ENCODE measurements at regions not wholly inside any gene's neighbourhood (a gene's known extent, or its start where the extent isn't known, plus 50 kb on each side); places are given as distances from the start of the nearest gene placed in this dataset.

GRCh38 chr18:24947521-24948305 lies 404.3 kb downstream of the ZNF521 start:
- Histone ChIP-seq H2AFZ (ENCODE audit: low read length) (no peak overlapping the region), H4K20me1 (ENCODE audit: insufficient read depth, low read length) (no peaks in the 10 kb centered on the region), H3K27ac (ENCODE audit: low read depth, low read length, poor library complexity, severe bottlenecking) (no peak overlapping the region), H3K4me3 (ENCODE audit: low read depth, low read length, poor library complexity, severe bottlenecking) (no peak overlapping the region), H3K79me2 (ENCODE audit: insufficient read depth, low read depth, low read length) (no peaks in the 10 kb centered on the region), H3K4me1 (ENCODE audit: insufficient read depth, low read length, poor library complexity, severe bottlenecking) (no peaks in the 10 kb centered on the region), H3K36me3 (ENCODE audit: insufficient read depth, low read length) (no peaks in the 10 kb centered on the region), H3K9me2 (ENCODE audit: insufficient read depth, low read length) (no peaks in the 10 kb centered on the region), H3K4me2 (ENCODE audit: low read length) (no peak overlapping the region), H3K9me3 (ENCODE audit: low read length) (no peaks in the 10 kb centered on the region)
- no TSS peak for BruUV-seq (replicated peaks)
- POLR2A ChIA-PET = no interaction called here
- intact Hi-C loops (cut with micrococcal nuclease; ENCODE audit: unreplicated experiment) = no loop called here
- DNase-seq (ENCODE audit: low spot score) = no peak
- CTCF ChIA-PET (ENCODE audit: unreplicated experiment) = no interaction called here
- TF ChIP-seq EZH2phosphoT487 (IDR thresholded peaks at IDR 0.05; ENCODE audit: borderline replicate concordance, low read depth, low read length) = no peak
- TF ChIP-seq, protein P1, sequence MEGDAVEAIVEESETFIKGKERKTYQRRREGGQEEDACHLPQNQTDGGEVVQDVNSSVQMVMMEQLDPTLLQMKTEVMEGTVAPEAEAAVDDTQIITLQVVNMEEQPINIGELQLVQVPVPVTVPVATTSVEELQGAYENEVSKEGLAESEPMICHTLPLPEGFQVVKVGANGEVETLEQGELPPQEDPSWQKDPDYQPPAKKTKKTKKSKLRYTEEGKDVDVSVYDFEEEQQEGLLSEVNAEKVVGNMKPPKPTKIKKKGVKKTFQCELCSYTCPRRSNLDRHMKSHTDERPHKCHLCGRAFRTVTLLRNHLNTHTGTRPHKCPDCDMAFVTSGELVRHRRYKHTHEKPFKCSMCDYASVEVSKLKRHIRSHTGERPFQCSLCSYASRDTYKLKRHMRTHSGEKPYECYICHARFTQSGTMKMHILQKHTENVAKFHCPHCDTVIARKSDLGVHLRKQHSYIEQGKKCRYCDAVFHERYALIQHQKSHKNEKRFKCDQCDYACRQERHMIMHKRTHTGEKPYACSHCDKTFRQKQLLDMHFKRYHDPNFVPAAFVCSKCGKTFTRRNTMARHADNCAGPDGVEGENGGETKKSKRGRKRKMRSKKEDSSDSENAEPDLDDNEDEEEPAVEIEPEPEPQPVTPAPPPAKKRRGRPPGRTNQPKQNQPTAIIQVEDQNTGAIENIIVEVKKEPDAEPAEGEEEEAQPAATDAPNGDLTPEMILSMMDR (conservative IDR thresholded peaks at IDR 0.05; ENCODE audit: low read length) = no peak

GRCh38 chr18:24949908-24950307 lies 402.1 kb downstream of the ZNF521 start:
- CTCF ChIA-PET (ENCODE audit: unreplicated experiment) = no interaction called here

More at GRCh38 chr18:24949908-24950307, 402.1 kb downstream of the ZNF521 start:
- TF ChIP-seq, protein P1 (conservative IDR thresholded peaks at IDR 0.05; ENCODE audit: low read length) = no peak
- TF ChIP-seq EZH2phosphoT487 (IDR thresholded peaks at IDR 0.05; ENCODE audit: borderline replicate concordance, low read depth, low read length) = no peak
- POLR2A ChIA-PET = interaction anchor here (0.5 kb wide), 1 partner anchor 52 kb away, joined by 3 read pairs; no protein-coding TSS in a partner anchor
- no peaks in the 10 kb centered on the region for H3K9me3 ChIP-seq (ENCODE audit: low read length)
- H3K9me2 ChIP-seq (ENCODE audit: insufficient read depth, low read length) = no peaks in the 10 kb centered on the region
- H2AFZ ChIP-seq (ENCODE audit: low read length) = no peak overlapping the region
- no peak for DNase-seq (ENCODE audit: low spot score)
- H3K27ac ChIP-seq (ENCODE audit: low read depth, low read length, poor library complexity, severe bottlenecking) = no peak overlapping the region
- H4K20me1 ChIP-seq (ENCODE audit: insufficient read depth, low read length) = no peaks in the 10 kb centered on the region
- H3K79me2 ChIP-seq (ENCODE audit: insufficient read depth, low read depth, low read length) = no peaks in the 10 kb centered on the region
- H3K36me3 ChIP-seq (ENCODE audit: insufficient read depth, low read length) = no peaks in the 10 kb centered on the region
- intact Hi-C loops (cut with micrococcal nuclease; ENCODE audit: unreplicated experiment) = no loop called here
- no TSS peak for BruUV-seq (replicated peaks)
- H3K4me3 ChIP-seq (ENCODE audit: low read depth, low read length, poor library complexity, severe bottlenecking) = no peak overlapping the region
- H3K4me1 ChIP-seq (ENCODE audit: insufficient read depth, low read length, poor library complexity, severe bottlenecking) = no peaks in the 10 kb centered on the region
- H3K4me2 ChIP-seq (ENCODE audit: low read length) = no peak overlapping the region

Measured in OCI-LY7 (cell line).